ENCODE measurements at regions not wholly inside any gene's neighbourhood (a gene's known extent, or its start where the extent isn't known, plus 50 kb on each side); places are given as distances from the start of the nearest gene placed in this dataset.

GRCh38 chr1:200245473-200245872, 164.4 kb downstream of the ZNF281 start:
- no peak for DNase-seq

GRCh38 chr1:200243042-200243437, 166.8 kb downstream of the ZNF281 start:
- no peak for DNase-seq

GRCh38 chr1:200242110-200243041, 167.5 kb downstream of the ZNF281 start:
- DNase-seq = no peak

GRCh38 chr1:200240656-200241055, 169.2 kb downstream of the ZNF281 start:
- DNase-seq = no peak

GRCh38 chr1:200238311-200238710, 171.5 kb downstream of the ZNF281 start:
- no peak for DNase-seq

- no peak for DNase-seq
Measured at GRCh38 chr1:200237066-200237465, 172.8 kb downstream of the ZNF281 start.

- no peak for DNase-seq
Measured at GRCh38 chr1:200234938-200235337, 174.9 kb downstream of the ZNF281 start.

GRCh38 chr1:200233393-200233792, 176.4 kb downstream of the ZNF281 start:
- no peak for DNase-seq

- DNase-seq = no peak
Measured at GRCh38 chr1:200231787-200232231, 178.0 kb downstream of the ZNF281 start.

GRCh38 chr1:200230671-200231070, 179.2 kb downstream of the ZNF281 start:
- DNase-seq = no peak

- no peak for DNase-seq
Measured at GRCh38 chr1:200228486-200228885, 181.3 kb downstream of the ZNF281 start.

- DNase-seq = no peak
Measured at GRCh38 chr1:200228081-200228480, 181.8 kb downstream of the ZNF281 start.
